T-helper 2 cell treated with Interferon-gamma antibody and Interleukin-4, amounts not matched to agents 5 μg/mL and 100 μg/mL, for 36 hours (primary cell): ENCODE measurements at regions not wholly inside any gene's neighbourhood (a gene's known extent, or its start where the extent isn't known, plus 50 kb on each side); places are given as distances from the start of the nearest gene placed in this dataset.
"Not testable (repeated sequence)": the region's sequence is repeated elsewhere in the genome, so short reads cannot be mapped to it uniquely, and the experiment has no call there.

Experiments
- DNase-seq: peaks from one replicate; pipeline ENCODE4 v3.0.0; 2021; ENCODE audit warnings: low spot score
- H3K27ac Mint-ChIP-seq: one replicate; pipeline ENCODE4 v1.8.0; 2021; ENCODE audit warnings: mild to moderate bottlenecking, mixed read lengths
- H3K27me3 Mint-ChIP-seq: one replicate; pipeline ENCODE4 v1.8.0; 2021; ENCODE audit warnings: low read depth, mixed read lengths
- H3K36me3 Mint-ChIP-seq: one replicate; pipeline ENCODE4 v1.8.0; 2021; ENCODE audit warnings: low read depth, mixed read lengths
- H3K4me1 Mint-ChIP-seq: one replicate; pipeline ENCODE4 v1.8.0; 2021; ENCODE audit warnings: low read depth, mixed read lengths
- H3K4me3 Mint-ChIP-seq: one replicate; pipeline ENCODE4 v1.8.0; 2022; ENCODE audit warnings: mild to moderate bottlenecking, moderate library complexity, mixed read lengths
- H3K9me3 Mint-ChIP-seq: one replicate; pipeline ENCODE4 v1.8.0; 2021; ENCODE audit warnings: mixed read lengths

- no peaks in the 10 kb centered on the region for H3K27me3 Mint-ChIP-seq
- no peaks in the 10 kb centered on the region for H3K36me3 Mint-ChIP-seq
- no peak for DNase-seq
- no peak overlapping the region for H3K4me3 Mint-ChIP-seq
- H3K27ac Mint-ChIP-seq = no peak overlapping the region
- H3K4me1 Mint-ChIP-seq = no peaks in the 10 kb centered on the region
- H3K9me3 Mint-ChIP-seq = peaks cover 53% of the 10 kb centered on the region
Measured at GRCh38 chr14:44412858-44413569, 94.1 kb downstream of the FSCB start.

- Mint-ChIP-seq H3K4me1 (no peaks in the 10 kb centered on the region), H3K27me3 (no peaks in the 10 kb centered on the region), H3K27ac (no peak overlapping the region), H3K9me3 (peaks cover 19% of the 10 kb centered on the region), H3K4me3 (no peak overlapping the region), H3K36me3 (no peaks in the 10 kb centered on the region)
- no peak for DNase-seq
Measured at GRCh38 chr14:44405011-44405486, 102.0 kb downstream of the FSCB start.

GRCh38 chr14:44404599-44404998 is 102.5 kb downstream of the FSCB start:
- no peak overlapping the region for H3K27ac Mint-ChIP-seq
- H3K4me3 Mint-ChIP-seq = no peak overlapping the region
- no peak for DNase-seq
- no peaks in the 10 kb centered on the region for H3K4me1 Mint-ChIP-seq
- no peaks in the 10 kb centered on the region for H3K36me3 Mint-ChIP-seq
- no peaks in the 10 kb centered on the region for H3K27me3 Mint-ChIP-seq
- peaks cover 14% of the 10 kb centered on the region for H3K9me3 Mint-ChIP-seq

- H3K9me3 Mint-ChIP-seq = peaks cover 11% of the 10 kb centered on the region
- DNase-seq = no peak
- no peak overlapping the region for H3K27ac Mint-ChIP-seq
- no peaks in the 10 kb centered on the region for H3K36me3 Mint-ChIP-seq
- H3K4me1 Mint-ChIP-seq = no peaks in the 10 kb centered on the region
- H3K27me3 Mint-ChIP-seq = no peaks in the 10 kb centered on the region
- no peak overlapping the region for H3K4me3 Mint-ChIP-seq
Measured at GRCh38 chr14:44404036-44404435, 103.0 kb downstream of the FSCB start.

GRCh38 chr14:44403193-44403592 is 103.9 kb downstream of the FSCB start:
- H3K27me3 Mint-ChIP-seq = no peaks in the 10 kb centered on the region
- H3K4me3 Mint-ChIP-seq = no peak overlapping the region
- no peaks in the 10 kb centered on the region for H3K36me3 Mint-ChIP-seq
- no peak overlapping the region for H3K27ac Mint-ChIP-seq
- no peak for DNase-seq
- H3K4me1 Mint-ChIP-seq = no peaks in the 10 kb centered on the region
- peaks cover 16% of the 10 kb centered on the region for H3K9me3 Mint-ChIP-seq

- no peak overlapping the region for H3K27ac Mint-ChIP-seq
- DNase-seq = no peak
- no peaks in the 10 kb centered on the region for H3K4me1 Mint-ChIP-seq
- H3K27me3 Mint-ChIP-seq = no peaks in the 10 kb centered on the region
- H3K36me3 Mint-ChIP-seq = no peaks in the 10 kb centered on the region
- no peak overlapping the region for H3K4me3 Mint-ChIP-seq
- peaks cover 21% of the 10 kb centered on the region for H3K9me3 Mint-ChIP-seq
Measured at GRCh38 chr14:44396226-44396625, 110.9 kb downstream of the FSCB start.

GRCh38 chr14:44392984-44393383 is 114.1 kb downstream of the FSCB start:
- Mint-ChIP-seq H3K27ac (no peak overlapping the region), H3K36me3 (no peaks in the 10 kb centered on the region), H3K4me1 (no peaks in the 10 kb centered on the region), H3K9me3 (peaks cover 16% of the 10 kb centered on the region), H3K4me3 (no peak overlapping the region), H3K27me3 (no peaks in the 10 kb centered on the region)
- DNase-seq = no peak

- Mint-ChIP-seq H3K4me3 (no peak overlapping the region), H3K27me3 (no peaks in the 10 kb centered on the region), H3K36me3 (no peaks in the 10 kb centered on the region), H3K9me3 (peaks cover 8% of the 10 kb centered on the region), H3K27ac (no peak overlapping the region), H3K4me1 (no peaks in the 10 kb centered on the region)
- no peak for DNase-seq
Measured at GRCh38 chr14:44388306-44388705, 118.8 kb downstream of the FSCB start.

GRCh38 chr14:44385906-44386305 is 121.2 kb downstream of the FSCB start:
- Mint-ChIP-seq H3K4me3 (no peak overlapping the region), H3K9me3 (peaks cover 14% of the 10 kb centered on the region), H3K27ac (no peak overlapping the region), H3K36me3 (no peaks in the 10 kb centered on the region), H3K4me1 (no peaks in the 10 kb centered on the region), H3K27me3 (no peaks in the 10 kb centered on the region)
- no peak for DNase-seq

- not testable (repeated sequence) for DNase-seq, H3K27ac Mint-ChIP-seq, H3K27me3 Mint-ChIP-seq, H3K4me1 Mint-ChIP-seq, H3K4me3 Mint-ChIP-seq, H3K36me3 Mint-ChIP-seq
- H3K9me3 Mint-ChIP-seq = peaks cover 14% of the 10 kb centered on the region
Measured at GRCh38 chr14:44385296-44385695, 121.8 kb downstream of the FSCB start.

GRCh38 chr14:44384601-44385293 is 122.3 kb downstream of the FSCB start:
- H3K36me3 Mint-ChIP-seq, H3K27me3 Mint-ChIP-seq, H3K4me1 Mint-ChIP-seq, H3K4me3 Mint-ChIP-seq, DNase-seq, H3K27ac Mint-ChIP-seq: not testable (repeated sequence)
- peaks cover 14% of the 10 kb centered on the region for H3K9me3 Mint-ChIP-seq

- H3K27me3 Mint-ChIP-seq = no peaks in the 10 kb centered on the region
- H3K36me3 Mint-ChIP-seq = no peaks in the 10 kb centered on the region
- no peak overlapping the region for H3K27ac Mint-ChIP-seq
- DNase-seq = no peak
- H3K4me1 Mint-ChIP-seq = no peaks in the 10 kb centered on the region
- peaks cover 11% of the 10 kb centered on the region for H3K9me3 Mint-ChIP-seq
- no peak overlapping the region for H3K4me3 Mint-ChIP-seq
Measured at GRCh38 chr14:44384093-44384492, 123.0 kb downstream of the FSCB start.

- DNase-seq = no peak
- Mint-ChIP-seq H3K9me3 (peaks cover 11% of the 10 kb centered on the region), H3K4me1 (no peaks in the 10 kb centered on the region), H3K36me3 (no peaks in the 10 kb centered on the region), H3K27me3 (no peaks in the 10 kb centered on the region), H3K27ac (no peak overlapping the region), H3K4me3 (no peak overlapping the region)
Measured at GRCh38 chr14:44383636-44384035, 123.4 kb downstream of the FSCB start.

GRCh38 chr14:44379292-44379977 is 127.6 kb downstream of the FSCB start:
- Mint-ChIP-seq H3K9me3 (peaks cover 43% of the 10 kb centered on the region), H3K36me3 (no peaks in the 10 kb centered on the region), H3K27ac (no peak overlapping the region), H3K4me1 (no peaks in the 10 kb centered on the region), H3K27me3 (no peaks in the 10 kb centered on the region), H3K4me3 (no peak overlapping the region)
- DNase-seq = no peak
